Caco-2 (cell line): ENCODE measurements at regions not wholly inside any gene's neighbourhood (a gene's known extent, or its start where the extent isn't known, plus 50 kb on each side); places are given as distances from the start of the nearest gene placed in this dataset.

Experiments
- BruUV-seq: library from RNA; stranded (reverse); fragments of 400-500 nt; replicated peaks from 2 replicates; lab custom pipeline; 2021; lab: Mats Ljungman, UMichigan
- CTCF ChIA-PET: fragments of 300-600 bp; sonication (Branson Sonifier 250); formaldehyde crosslinking; loops from one replicate; lab custom pipeline; 2022; ENCODE audit warnings: antibody characterized with exemption; lab: Charles Lee
- POLR2A ChIA-PET: fragments of 300-600 bp; sonication (Branson Sonifier 250); formaldehyde crosslinking; loops from one replicate; lab custom pipeline; 2022; ENCODE audit warnings: antibody characterized with exemption; lab: Charles Lee
- DNase-seq, 2 experiments: peaks; one replicate each; pipeline versions ENCODE4 v3.0.0 to v3.0.0-alpha.2; 2020 to 2022
- H3K27me3 ChIP-seq: replicated peaks from 2 replicates; pipeline ENCODE4 v1.6.0; 2011; ENCODE audit warnings: low read length; ENCODE audit not compliant: control insufficient read depth, insufficient read depth
- H3K36me3 ChIP-seq: 2 replicates; pipeline ENCODE4 v1.5.1; 2011; ENCODE audit warnings: low read length; ENCODE audit not compliant: control insufficient read depth, insufficient read depth
- H3K4me1 ChIP-seq: fragments of 250-450 bp; sonication (Bioruptor Pico); 2 replicates; pipeline ENCODE4 v1.5.1; 2020; ENCODE audit warnings: mild to moderate bottlenecking
- H3K4me3 ChIP-seq: 2 replicates; pipeline ENCODE4 v1.5.1; 2011; ENCODE audit warnings: low read depth, mild to moderate bottlenecking, control low read depth, low read length
- H3K9me3 ChIP-seq: fragments of 250-450 bp; sonication (Bioruptor Pico); 2 replicates; pipeline ENCODE4 v1.5.1; 2020; ENCODE audit warnings: mild to moderate bottlenecking, moderate library complexity
- H3K27ac Mint-ChIP-seq: one replicate; pipeline ENCODE4 v1.8.0; 2022; ENCODE audit warnings: mixed read lengths; ENCODE audit not compliant: unreplicated experiment
- H3K27me3 Mint-ChIP-seq: one replicate; pipeline ENCODE4 v1.8.0; 2022; ENCODE audit warnings: mixed read lengths; ENCODE audit not compliant: insufficient read depth, unreplicated experiment
- H3K36me3 Mint-ChIP-seq: one replicate; pipeline ENCODE4 v1.8.0; 2022; ENCODE audit warnings: mild to moderate bottlenecking, mixed read lengths; ENCODE audit not compliant: insufficient read depth, unreplicated experiment
- H3K4me1 Mint-ChIP-seq: one replicate; pipeline ENCODE4 v1.8.0; 2022; ENCODE audit warnings: low read depth, mixed read lengths; ENCODE audit not compliant: unreplicated experiment
- H3K4me3 Mint-ChIP-seq: one replicate; pipeline ENCODE4 v1.8.0; 2022; ENCODE audit warnings: mild to moderate bottlenecking, moderate library complexity, mixed read lengths; ENCODE audit not compliant: unreplicated experiment
- H3K9me3 Mint-ChIP-seq: one replicate; pipeline ENCODE4 v1.8.0; 2022; ENCODE audit warnings: mixed read lengths; ENCODE audit not compliant: unreplicated experiment
- CTCF ChIP-seq, 2 experiments: fragments of 200-600 bp in 1 of 2; IDR thresholded peaks; 1 replicate in 1 of 2; 2 replicates in 1 of 2; pipeline versions ENCODE4 v1.5.1 to v1.8.0; 2011 to 2022; ENCODE audit warnings: antibody characterized with exemption in 1 of 2, control low read depth in 1 of 2, inconsistent platforms in 1 of 2, low read depth in 1 of 2, low read length in 1 of 2, mild to moderate bottlenecking in 1 of 2, moderate library complexity in 1 of 2; ENCODE audit not compliant: insufficient read depth in 1 of 2, severe bottlenecking in 1 of 2, unreplicated experiment in 1 of 2
- intact Hi-C: fragments of 100-400 bp; cut with micrococcal nuclease; formaldehyde crosslinking; loops from one replicate; pipeline ENCODE4 v1.10.0; 2022; ENCODE audit not compliant: unreplicated experiment

GRCh38 chr1:230501242-230501641 is 75.1 kb upstream of the PGBD5 start:
- no peak for DNase-seq

GRCh38 chr1:230500063-230500462 is 73.9 kb upstream of the PGBD5 start:
- no peak overlapping the region for H3K27ac Mint-ChIP-seq
- Histone ChIP-seq H3K4me1 (0 out of 2 replicates have a peak, but pooled peaks cover 6% of the 10 kb centered on the region), H3K4me3 (no peak overlapping the region), H3K36me3 (no peaks in the 10 kb centered on the region), H3K9me3 (no peaks in the 10 kb centered on the region), H3K27me3 (no peaks in the 10 kb centered on the region)
- TF ChIP-seq CTCF (IDR thresholded peaks at IDR 0.05; ENCODE audit: insufficient read depth in 1 of 2, low read depth in 1 of 2, low read length in 1 of 2, severe bottlenecking in 1 of 2, unreplicated experiment in 1 of 2): no peak
- DNase-seq: no peak
- peaks cover 3% of the 10 kb centered on the region for H3K27me3 Mint-ChIP-seq
- H3K9me3 Mint-ChIP-seq: no peaks in the 10 kb centered on the region
- POLR2A ChIA-PET: no interaction called here
- peaks cover 6% of the 10 kb centered on the region for H3K4me1 Mint-ChIP-seq
- H3K36me3 Mint-ChIP-seq: no peaks in the 10 kb centered on the region
- intact Hi-C loops: no loop called here
- CTCF ChIA-PET: no interaction called here
- no peak overlapping the region for H3K4me3 Mint-ChIP-seq
- BruUV-seq: no TSS peak

More at GRCh38 chr1:230501242-230501641, 75.1 kb upstream of the PGBD5 start:
- H3K27me3 Mint-ChIP-seq: peaks cover 3% of the 10 kb centered on the region
- H3K4me3 ChIP-seq: no peak overlapping the region
- no peak overlapping the region for H3K27ac Mint-ChIP-seq
- H3K4me1 Mint-ChIP-seq: peaks cover 6% of the 10 kb centered on the region
- H3K27me3 ChIP-seq: no peaks in the 10 kb centered on the region
- intact Hi-C loops: no loop called here
- H3K36me3 ChIP-seq: no peaks in the 10 kb centered on the region
- no peak for TF ChIP-seq CTCF (IDR thresholded peaks at IDR 0.05; ENCODE audit: insufficient read depth in 1 of 2, low read depth in 1 of 2, low read length in 1 of 2, severe bottlenecking in 1 of 2, unreplicated experiment in 1 of 2)
- H3K4me3 Mint-ChIP-seq: no peak overlapping the region
- ChIA-PET POLR2A (no interaction called here), CTCF (no interaction called here)
- no peaks in the 10 kb centered on the region for H3K9me3 Mint-ChIP-seq
- H3K9me3 ChIP-seq: no peaks in the 10 kb centered on the region
- BruUV-seq: no TSS peak
- H3K4me1 ChIP-seq: 0 out of 2 replicates have a peak, but pooled peaks cover 6% of the 10 kb centered on the region
- no peaks in the 10 kb centered on the region for H3K36me3 Mint-ChIP-seq

GRCh38 chr1:230499496-230499895 is 73.4 kb upstream of the PGBD5 start:
- Mint-ChIP-seq H3K27me3 (peaks cover 5% of the 10 kb centered on the region), H3K9me3 (no peaks in the 10 kb centered on the region), H3K27ac (no peak overlapping the region), H3K4me3 (no peak overlapping the region), H3K36me3 (no peaks in the 10 kb centered on the region), H3K4me1 (peaks cover 6% of the 10 kb centered on the region)
- no TSS peak for BruUV-seq
- Histone ChIP-seq H3K36me3 (no peaks in the 10 kb centered on the region), H3K4me3 (no peak overlapping the region), H3K4me1 (0 out of 2 replicates have a peak, but pooled peaks cover 6% of the 10 kb centered on the region), H3K9me3 (no peaks in the 10 kb centered on the region), H3K27me3 (no peaks in the 10 kb centered on the region)
- DNase-seq: no peak
- ChIA-PET POLR2A (no interaction called here), CTCF (no interaction called here)
- no peak for TF ChIP-seq CTCF (IDR thresholded peaks at IDR 0.05; ENCODE audit: insufficient read depth in 1 of 2, low read depth in 1 of 2, low read length in 1 of 2, severe bottlenecking in 1 of 2, unreplicated experiment in 1 of 2)
- intact Hi-C loops: no loop called here
